ENCODE measurements at regions not wholly inside any gene's neighbourhood (a gene's known extent, or its start where the extent isn't known, plus 50 kb on each side); places are given as distances from the start of the nearest gene placed in this dataset.

- no peak for TF ChIP-seq TEAD4 (IDR thresholded peaks at IDR 0.05; ENCODE audit: low read depth, low read length)
- no peak for TF ChIP-seq TBP (IDR thresholded peaks at IDR 0.05; ENCODE audit: low read depth, low read length)
Observed at GRCh38 chr11:92346220-92346619, 121.6 kb downstream of the FAT3 start (continued).
